Activated T-cell treated with anti-CD3 and anti-CD28 coated beads, Interleukin-2, amount 50 U/mL, for 72 hours (primary cell): ENCODE measurements at regions not wholly inside any gene's neighbourhood (a gene's known extent, or its start where the extent isn't known, plus 50 kb on each side); places are given as distances from the start of the nearest gene placed in this dataset.

Source experiments
- ATAC-seq, 2 donors: fragments of 150-1000 bp; cut with Tn5 transposase; replicated peaks in 1 of 2; 2 replicates each; pipeline ENCODE4 v1.10.0; 2021; ENCODE audit warnings: moderate library complexity in 2 of 2, mild to moderate bottlenecking in 1 of 2
- DNase-seq, 2 donors: peaks; one replicate each; pipeline ENCODE4 v3.0.0; 2021 to 2022; ENCODE audit warnings: mixed read lengths in 1 of 2
- H3K27ac Mint-ChIP-seq: one replicate; pipeline ENCODE4 v1.8.0; 2022; ENCODE audit warnings: mild to moderate bottlenecking, moderate library complexity, mixed read lengths
- H3K27me3 Mint-ChIP-seq: one replicate; pipeline ENCODE4 v1.8.0; 2022; ENCODE audit warnings: low read depth, mixed read lengths
- H3K36me3 Mint-ChIP-seq, 2 donors: one replicate each; pipeline ENCODE4 v1.8.0; 2022; ENCODE audit warnings: mixed read lengths in 2 of 2, mild to moderate bottlenecking in 1 of 2; ENCODE audit not compliant: insufficient read depth in 2 of 2
- H3K4me1 Mint-ChIP-seq: one replicate; pipeline ENCODE4 v1.8.0; 2022; ENCODE audit warnings: low read depth, mixed read lengths
- H3K4me3 Mint-ChIP-seq, 2 donors: one replicate each; pipeline ENCODE4 v1.8.0; 2022; ENCODE audit warnings: mild to moderate bottlenecking in 2 of 2, mixed read lengths in 2 of 2, moderate library complexity in 2 of 2
- H3K9me3 Mint-ChIP-seq, 2 donors: one replicate each; pipeline ENCODE4 v1.8.0; 2022; ENCODE audit warnings: mixed read lengths in 2 of 2

GRCh38 chr2:122960759-122961641 is 1064.1 kb upstream of the CNTNAP5 start:
- Mint-ChIP-seq H3K4me1 (no peaks in the 10 kb centered on the region), H3K36me3 (no peaks in the 10 kb centered on the region), H3K4me3 (no peak overlapping the region), H3K27ac (no peak overlapping the region), H3K9me3 (peaks cover 3% of the 10 kb centered on the region in 2 donors), H3K27me3 (no peaks in the 10 kb centered on the region)
- ATAC-seq: no peak
- no peak for DNase-seq

- ATAC-seq (no peak), DNase-seq (no peak)
- H3K27me3 Mint-ChIP-seq: no peaks in the 10 kb centered on the region
- no peak overlapping the region for H3K4me3 Mint-ChIP-seq
- no peaks in the 10 kb centered on the region for H3K4me1 Mint-ChIP-seq
- no peak overlapping the region for H3K27ac Mint-ChIP-seq
- peaks cover 5% of the 10 kb centered on the region in 2 donors for H3K9me3 Mint-ChIP-seq
- H3K36me3 Mint-ChIP-seq: peaks cover 0 to 2% of the 10 kb centered on the region in 2 donors
Measured at GRCh38 chr2:122966461-122966860, 1058.6 kb upstream of the CNTNAP5 start.

- Mint-ChIP-seq H3K27me3 (no peaks in the 10 kb centered on the region), H3K4me1 (no peaks in the 10 kb centered on the region), H3K36me3 (peaks cover 0 to 2% of the 10 kb centered on the region in 2 donors), H3K27ac (no peak overlapping the region), H3K4me3 (no peak overlapping the region), H3K9me3 (peaks cover 2 to 3% of the 10 kb centered on the region in 2 donors)
- ATAC-seq (no peak), DNase-seq (no peak)
Measured at GRCh38 chr2:122977580-122977979, 1047.5 kb upstream of the CNTNAP5 start.

GRCh38 chr2:122980671-122981070 is 1044.4 kb upstream of the CNTNAP5 start:
- Mint-ChIP-seq H3K27ac (no peak overlapping the region), H3K4me1 (no peaks in the 10 kb centered on the region), H3K9me3 (peaks cover 4 to 6% of the 10 kb centered on the region in 2 donors), H3K27me3 (no peaks in the 10 kb centered on the region), H3K36me3 (peaks cover 0 to 2% of the 10 kb centered on the region in 2 donors), H3K4me3 (no peak overlapping the region)
- no peak for ATAC-seq
- DNase-seq: no peak

GRCh38 chr2:122982936-122983335 is 1042.2 kb upstream of the CNTNAP5 start:
- Mint-ChIP-seq H3K4me3 (no peak overlapping the region), H3K36me3 (peaks cover 2% of the 10 kb centered on the region in 2 donors), H3K4me1 (no peaks in the 10 kb centered on the region), H3K27me3 (no peaks in the 10 kb centered on the region), H3K9me3 (peaks cover 4 to 6% of the 10 kb centered on the region in 2 donors), H3K27ac (no peak overlapping the region)
- ATAC-seq (no peak), DNase-seq (no peak)

- Mint-ChIP-seq H3K9me3 (peaks cover 5 to 9% of the 10 kb centered on the region in 2 donors), H3K4me3 (no peak overlapping the region)
Measured at GRCh38 chr2:122988395-122989221, 1036.5 kb upstream of the CNTNAP5 start.

GRCh38 chr2:122993592-122993991 is 1031.5 kb upstream of the CNTNAP5 start:
- Mint-ChIP-seq H3K9me3 (peaks cover 6 to 7% of the 10 kb centered on the region in 2 donors), H3K27me3 (no peaks in the 10 kb centered on the region), H3K27ac (no peak overlapping the region), H3K36me3 (no peaks in the 10 kb centered on the region), H3K4me1 (no peaks in the 10 kb centered on the region), H3K4me3 (no peak overlapping the region)
- ATAC-seq: no peak
- DNase-seq: no peak

More at GRCh38 chr2:122988395-122989221, 1036.5 kb upstream of the CNTNAP5 start:
- H3K36me3 Mint-ChIP-seq: peaks cover 0 to 2% of the 10 kb centered on the region in 2 donors
- DNase-seq (no peak), ATAC-seq (no peak)
- no peak overlapping the region for H3K27ac Mint-ChIP-seq
- no peaks in the 10 kb centered on the region for H3K27me3 Mint-ChIP-seq
- no peaks in the 10 kb centered on the region for H3K4me1 Mint-ChIP-seq

- DNase-seq (no peak), ATAC-seq (no peak)
- peaks cover 6 to 11% of the 10 kb centered on the region in 2 donors for H3K9me3 Mint-ChIP-seq
- no peak overlapping the region for H3K27ac Mint-ChIP-seq
- H3K4me3 Mint-ChIP-seq: no peak overlapping the region
- peaks cover 0 to 1% of the 10 kb centered on the region in 2 donors for H3K36me3 Mint-ChIP-seq
- no peaks in the 10 kb centered on the region for H3K4me1 Mint-ChIP-seq
- H3K27me3 Mint-ChIP-seq: no peaks in the 10 kb centered on the region
Measured at GRCh38 chr2:122999258-122999657, 1025.8 kb upstream of the CNTNAP5 start.

GRCh38 chr2:122999821-123000220 is 1025.3 kb upstream of the CNTNAP5 start:
- H3K27me3 Mint-ChIP-seq: no peaks in the 10 kb centered on the region

GRCh38 chr2:123002660-123003248 is 1022.3 kb upstream of the CNTNAP5 start:
- Mint-ChIP-seq H3K36me3 (peaks cover 0 to 7% of the 10 kb centered on the region in 2 donors), H3K9me3 (peaks cover 8 to 23% of the 10 kb centered on the region in 2 donors), H3K4me3 (no peak overlapping the region)

More at GRCh38 chr2:122999821-123000220, 1025.3 kb upstream of the CNTNAP5 start:
- peaks cover 0 to 1% of the 10 kb centered on the region in 2 donors for H3K36me3 Mint-ChIP-seq
- no peak for ATAC-seq
- peaks cover 6 to 11% of the 10 kb centered on the region in 2 donors for H3K9me3 Mint-ChIP-seq
- H3K4me3 Mint-ChIP-seq: no peak overlapping the region
- no peak overlapping the region for H3K27ac Mint-ChIP-seq
- DNase-seq: no peak
- no peaks in the 10 kb centered on the region for H3K4me1 Mint-ChIP-seq

GRCh38 chr2:123015186-123015585 is 1009.9 kb upstream of the CNTNAP5 start:
- no peaks in the 10 kb centered on the region for H3K36me3 Mint-ChIP-seq

More at GRCh38 chr2:123002660-123003248, 1022.3 kb upstream of the CNTNAP5 start:
- no peak overlapping the region for H3K27ac Mint-ChIP-seq
- no peaks in the 10 kb centered on the region for H3K27me3 Mint-ChIP-seq
- DNase-seq (no peak), ATAC-seq (no peak)
- H3K4me1 Mint-ChIP-seq: no peaks in the 10 kb centered on the region

GRCh38 chr2:123035541-123035940 is 989.5 kb upstream of the CNTNAP5 start:
- Mint-ChIP-seq H3K27ac (no peak overlapping the region), H3K4me1 (no peaks in the 10 kb centered on the region), H3K27me3 (no peaks in the 10 kb centered on the region), H3K36me3 (no peaks in the 10 kb centered on the region), H3K9me3 (peaks cover 15 to 19% of the 10 kb centered on the region in 2 donors), H3K4me3 (no peak overlapping the region)
- no peak for DNase-seq
- ATAC-seq: no peak

More at GRCh38 chr2:123015186-123015585, 1009.9 kb upstream of the CNTNAP5 start:
- Mint-ChIP-seq H3K27ac (no peak overlapping the region), H3K27me3 (no peaks in the 10 kb centered on the region), H3K4me3 (no peak overlapping the region), H3K4me1 (no peaks in the 10 kb centered on the region), H3K9me3 (peaks cover 2 to 6% of the 10 kb centered on the region in 2 donors)
- DNase-seq (no peak), ATAC-seq (no peak)

GRCh38 chr2:123036300-123036699 is 988.8 kb upstream of the CNTNAP5 start:
- Mint-ChIP-seq H3K9me3 (peaks cover 15 to 19% of the 10 kb centered on the region in 2 donors), H3K4me1 (no peaks in the 10 kb centered on the region), H3K36me3 (no peaks in the 10 kb centered on the region), H3K4me3 (no peak overlapping the region), H3K27ac (no peak overlapping the region), H3K27me3 (no peaks in the 10 kb centered on the region)
- ATAC-seq: no peak
- DNase-seq: no peak
